Keratinocyte (primary cell): ENCODE measurements at regions not wholly inside any gene's neighbourhood (a gene's known extent, or its start where the extent isn't known, plus 50 kb on each side); places are given as distances from the start of the nearest gene placed in this dataset.

Experiments
- DNase-seq: peaks from one replicate; pipeline ENCODE4 v3.0.0-alpha.2; 2011; ENCODE audit warnings: low read depth, missing footprints, low spot score
- FAIRE-seq: peaks from 2 replicates; lab custom pipeline; 2011; peaks lifted over from hg19 to GRCh38; lab: Jason Lieb, UNC
- H2AFZ ChIP-seq: 2 replicates; pipeline ENCODE4 v1.6.0; 2012; ENCODE audit warnings: low read length, control low read depth, inconsistent platforms; ENCODE audit not compliant: control insufficient read depth
- H3K27ac ChIP-seq: 2 replicates; pipeline ENCODE4 v1.5.1; 2011; ENCODE audit warnings: low read length; ENCODE audit not compliant: control insufficient read depth, insufficient read depth
- H3K27me3 ChIP-seq: 3 replicates; pipeline ENCODE4 v1.6.0; 2011; ENCODE audit warnings: low read length; ENCODE audit not compliant: control insufficient read depth, insufficient read depth; ENCODE audit errors: extremely low read depth
- H3K36me3 ChIP-seq, 2 experiments: 2 replicates in 1 of 2; 3 replicates in 1 of 2; pipeline ENCODE4 v1.5.1; 2011; ENCODE audit warnings: low read length in 2 of 2, mild to moderate bottlenecking in 1 of 2; ENCODE audit not compliant: control insufficient read depth in 2 of 2, insufficient read depth in 2 of 2; ENCODE audit errors: extremely low read depth in 1 of 2
- H3K4me1 ChIP-seq: 3 replicates; pipeline ENCODE4 v1.5.1; 2011; ENCODE audit warnings: low read length; ENCODE audit not compliant: control insufficient read depth, insufficient read depth; ENCODE audit errors: extremely low read depth
- H3K4me2 ChIP-seq: 3 replicates; pipeline ENCODE4 v1.6.0; 2011; ENCODE audit warnings: low read depth, low read length; ENCODE audit not compliant: control insufficient read depth, insufficient read depth; ENCODE audit errors: extremely low read depth
- H3K4me3 ChIP-seq, 3 experiments: fragments of 200-600 bp in 1 of 3; sonication (generic) in 1 of 3; 2 replicates in 2 of 3; 3 replicates in 1 of 3; pipeline ENCODE4 v1.5.1; 2011 to 2016; ENCODE audit warnings: low read length in 3 of 3, mild to moderate bottlenecking in 3 of 3, control low read depth in 2 of 3, inconsistent platforms in 1 of 3, low read depth in 1 of 3, mixed read lengths in 1 of 3, mixed run types in 1 of 3, moderate library complexity in 1 of 3; ENCODE audit not compliant: control insufficient read depth in 2 of 3, insufficient read depth in 2 of 3; ENCODE audit errors: extremely low read depth in 1 of 3
- H3K79me2 ChIP-seq: 2 replicates; pipeline ENCODE4 v1.6.0; 2012; ENCODE audit warnings: low read length; ENCODE audit not compliant: control insufficient read depth, insufficient read depth
- H3K9ac ChIP-seq: 3 replicates; pipeline ENCODE4 v1.6.0; 2011; ENCODE audit warnings: low read length; ENCODE audit not compliant: control insufficient read depth, insufficient read depth; ENCODE audit errors: extremely low read depth
- H3K9me1 ChIP-seq: 3 replicates; pipeline ENCODE4 v1.6.0; 2011; ENCODE audit warnings: low read length; ENCODE audit not compliant: control insufficient read depth, insufficient read depth; ENCODE audit errors: extremely low read depth
- H3K9me3 ChIP-seq: 2 replicates; pipeline ENCODE4 v1.5.1; 2012; ENCODE audit warnings: low read depth, low read length; ENCODE audit not compliant: control insufficient read depth
- H4K20me1 ChIP-seq: 3 replicates; pipeline ENCODE4 v1.6.0; 2011; ENCODE audit warnings: low read length; ENCODE audit not compliant: control insufficient read depth, insufficient read depth; ENCODE audit errors: extremely low read depth
- CTCF ChIP-seq, 3 experiments: IDR thresholded peaks in 1 of 3; conservative IDR thresholded peaks in 1 of 3; optimal IDR thresholded peaks in 1 of 3; 2 replicates in 2 of 3; 3 replicates in 1 of 3; pipeline versions ENCODE3 to v1.5.1; 2011; ENCODE audit warnings: low read length in 3 of 3, mild to moderate bottlenecking in 3 of 3, moderate library complexity in 2 of 3, control low read depth in 1 of 3, inconsistent platforms in 1 of 3; ENCODE audit not compliant: insufficient read depth in 2 of 3; ENCODE audit errors: extremely low read depth in 1 of 3
- EZH2 ChIP-seq: IDR thresholded peaks from one replicate; pipeline ENCODE4 v1.6.1; 2012; ENCODE audit warnings: inconsistent platforms, mild to moderate bottlenecking, low read length, moderate library complexity
- dilution Hi-C: fragments of 300-500 bp; cut with MboI; formaldehyde crosslinking; loops from one replicate; pipeline ENCODE4 v1.7.0; 2020; ENCODE audit warnings: low sequenced_read_pairs; ENCODE audit not compliant: extremely low pct_ligation_motif_present

- Histone ChIP-seq H3K9ac (no peak overlapping the region), H4K20me1 (no peaks in the 10 kb centered on the region), H3K36me3 (no peaks in the 10 kb centered on the region), H3K79me2 (no peaks in the 10 kb centered on the region), H3K27ac (peak overlapping the region; percentile 90), H3K9me1 (no peaks in the 10 kb centered on the region), H3K9me3 (peaks cover 6% of the 10 kb centered on the region), H3K4me3 (no peak overlapping the region), H3K27me3 (no peaks in the 10 kb centered on the region), H3K4me1 (peaks cover 24% of the 10 kb centered on the region), H3K4me2 (no peak overlapping the region), H2AFZ (peak overlapping the region; percentile 51)
- no peak for DNase-seq
- TF ChIP-seq EZH2: no peak
- no peak for TF ChIP-seq CTCF (optimal IDR thresholded peaks at IDR 0.05 in 1 of 3, IDR thresholded peaks at IDR 0.05 in 1 of 3, conservative IDR thresholded peaks at IDR 0.05 in 1 of 3; ENCODE audit: extremely low read depth in 1 of 3, insufficient read depth in 2 of 3, low read length in 3 of 3)
- FAIRE-seq: no peak
- dilution Hi-C loops: no loop called here
These were observed 244.4 kb upstream of the COL8A1 start for GRCh38 chr3:99393961-99394360.

GRCh38 chr3:99388780-99389179, 249.6 kb upstream of the COL8A1 start:
- no peak for DNase-seq
- Histone ChIP-seq H3K27ac (no peak overlapping the region), H3K36me3 (no peaks in the 10 kb centered on the region), H3K27me3 (no peaks in the 10 kb centered on the region), H3K4me3 (no peak overlapping the region), H3K4me1 (peaks cover 4% of the 10 kb centered on the region), H4K20me1 (no peaks in the 10 kb centered on the region), H3K79me2 (no peaks in the 10 kb centered on the region), H3K9me3 (no peaks in the 10 kb centered on the region), H3K4me2 (no peak overlapping the region), H3K9ac (no peak overlapping the region), H2AFZ (no peak overlapping the region), H3K9me1 (no peaks in the 10 kb centered on the region)
- dilution Hi-C loops: no loop called here
- no peak for FAIRE-seq
- TF ChIP-seq EZH2 (no peak), CTCF (optimal IDR thresholded peaks at IDR 0.05 in 1 of 3, IDR thresholded peaks at IDR 0.05 in 1 of 3, conservative IDR thresholded peaks at IDR 0.05 in 1 of 3; ENCODE audit: extremely low read depth in 1 of 3, insufficient read depth in 2 of 3, low read length in 3 of 3) (no peak)
